NOMO-1 treated with DMSO at 0.1 percent for 48 hours (cell line): ENCODE measurements at regions not wholly inside any gene's neighbourhood (a gene's known extent, or its start where the extent isn't known, plus 50 kb on each side); places are given as distances from the start of the nearest gene placed in this dataset.
"Not testable (repeated sequence)": the region's sequence is repeated elsewhere in the genome, so short reads cannot be mapped to it uniquely, and the experiment has no call there.

Experiments used
- DNase-seq: peaks from one replicate; lab custom pipeline; 2025; ENCODE audit not compliant: unreplicated experiment; lab: John Stamatoyannopoulos, UW

DNA sequence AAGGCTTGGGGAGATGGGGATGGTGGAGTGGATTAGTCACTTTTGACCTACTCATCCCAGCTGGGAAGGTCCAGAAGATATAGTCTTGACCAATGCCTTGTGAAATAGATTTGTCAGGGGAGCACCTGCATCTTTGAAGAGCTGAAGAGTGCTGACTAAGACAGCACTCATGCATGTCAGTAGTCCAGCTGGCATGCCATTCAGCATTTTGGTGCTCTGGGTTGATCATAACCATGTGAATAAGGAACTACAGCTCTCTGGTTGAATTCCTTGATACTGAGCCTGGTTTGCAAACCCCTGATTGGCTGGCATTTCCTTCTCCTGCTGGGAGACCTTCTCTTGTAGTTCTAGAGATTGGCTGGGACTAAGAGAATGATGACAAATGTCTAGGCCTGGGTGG, 106.8 kb upstream of the ALX4 start:
- no peak for DNase-seq

DNA sequence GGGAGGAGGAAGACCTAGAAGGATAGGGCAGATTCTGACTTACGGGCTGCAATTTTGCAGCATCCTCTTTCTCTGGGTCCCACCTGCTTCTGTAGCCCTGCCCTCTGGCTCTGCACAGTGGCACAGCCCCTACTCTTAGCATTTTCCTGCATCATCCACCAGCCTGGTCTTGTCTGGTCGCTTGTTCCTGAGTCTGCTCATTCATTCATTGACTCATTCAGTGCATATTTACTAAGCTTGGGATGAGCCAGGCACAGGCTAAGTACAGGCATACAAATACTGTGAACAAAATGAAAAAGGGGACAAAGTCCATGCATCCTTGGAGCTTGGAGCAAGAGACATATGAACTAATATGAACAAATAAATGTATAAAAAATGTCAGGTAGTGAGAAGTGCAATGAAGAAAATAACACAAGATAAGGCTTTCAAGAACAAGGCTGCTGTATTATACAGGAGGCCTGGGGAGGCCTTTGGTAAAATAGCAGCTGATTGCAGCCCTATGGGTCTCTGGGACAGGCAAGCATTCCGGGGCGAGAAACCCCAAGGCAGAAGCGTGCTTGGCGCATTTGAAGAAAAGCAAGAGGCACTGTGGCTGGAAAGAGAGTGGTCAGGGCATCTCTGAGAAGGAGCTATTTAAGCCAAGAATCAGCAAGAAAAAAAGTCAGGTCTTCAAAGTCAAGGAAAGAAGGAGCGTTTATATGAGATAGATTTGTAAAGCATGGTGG, 108.0 kb upstream of the ALX4 start:
- DNase-seq: no peak

DNA sequence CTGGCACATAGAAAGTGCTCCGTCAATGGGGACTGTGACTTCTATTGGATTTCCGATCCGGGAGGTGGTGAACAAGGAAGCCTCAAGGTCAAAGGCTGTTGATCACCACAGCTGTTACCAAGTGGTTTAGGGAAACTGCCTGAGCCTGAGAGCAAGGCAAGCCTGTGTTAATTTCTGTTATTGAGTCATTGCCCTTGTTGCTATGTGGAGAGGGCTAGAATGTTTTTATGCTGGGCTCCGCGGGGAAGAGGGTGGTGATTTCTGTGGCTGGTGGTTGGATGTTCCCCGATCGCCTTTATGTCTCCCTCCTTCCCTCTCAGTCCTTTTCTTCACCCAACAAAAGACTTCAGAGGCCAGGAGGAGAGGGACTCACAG, 108.5 kb upstream of the ALX4 start:
- DNase-seq: no peak

DNA sequence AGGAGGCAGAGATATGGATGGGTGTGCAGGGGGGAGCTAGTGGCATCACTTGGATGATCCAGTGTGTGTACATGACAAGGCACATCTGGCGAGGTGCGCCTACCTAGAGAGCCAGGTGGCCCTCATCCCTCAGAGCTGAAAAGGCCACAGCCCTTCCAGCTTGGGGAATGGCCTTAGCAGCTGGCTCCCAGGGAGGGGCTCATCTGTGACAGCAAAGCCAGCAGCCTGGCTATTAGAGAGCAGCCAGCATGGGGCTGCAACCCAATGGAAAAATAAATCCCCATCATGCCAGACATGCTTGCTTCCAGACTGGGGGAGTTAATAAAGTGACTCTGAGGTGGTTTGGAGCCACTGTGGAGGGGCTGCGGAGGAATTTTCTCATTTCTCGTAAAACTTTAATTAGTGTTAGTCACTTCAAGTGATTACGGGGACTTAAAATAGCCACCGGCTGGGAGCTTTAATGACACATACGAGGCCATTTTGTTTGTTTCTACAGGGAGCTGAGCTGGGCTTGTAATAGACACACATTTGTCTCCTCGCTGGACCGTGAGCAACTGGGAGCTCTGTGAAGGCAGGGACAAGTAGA, 111.2 kb upstream of the ALX4 start:
- no peak for DNase-seq

DNA sequence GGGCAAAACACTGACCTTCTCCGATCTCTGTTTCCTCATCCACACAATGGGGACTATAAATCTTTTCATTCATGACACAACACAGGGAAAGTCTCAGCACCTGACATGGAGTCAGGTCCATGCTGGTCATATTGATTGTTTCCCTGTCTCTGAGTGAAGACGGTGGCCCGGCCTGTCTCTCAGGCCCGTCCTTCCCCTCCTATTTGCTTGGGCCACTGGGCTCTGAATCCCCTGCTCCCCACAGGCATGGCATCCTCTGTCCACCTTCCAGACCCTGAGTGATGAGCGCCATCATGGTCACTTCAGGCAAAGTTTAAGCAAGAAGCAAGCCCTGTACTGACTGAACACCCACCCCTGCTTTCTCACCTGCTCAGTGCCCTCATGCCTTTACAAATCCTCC, 113.3 kb upstream of the ALX4 start:
- no peak for DNase-seq

DNA sequence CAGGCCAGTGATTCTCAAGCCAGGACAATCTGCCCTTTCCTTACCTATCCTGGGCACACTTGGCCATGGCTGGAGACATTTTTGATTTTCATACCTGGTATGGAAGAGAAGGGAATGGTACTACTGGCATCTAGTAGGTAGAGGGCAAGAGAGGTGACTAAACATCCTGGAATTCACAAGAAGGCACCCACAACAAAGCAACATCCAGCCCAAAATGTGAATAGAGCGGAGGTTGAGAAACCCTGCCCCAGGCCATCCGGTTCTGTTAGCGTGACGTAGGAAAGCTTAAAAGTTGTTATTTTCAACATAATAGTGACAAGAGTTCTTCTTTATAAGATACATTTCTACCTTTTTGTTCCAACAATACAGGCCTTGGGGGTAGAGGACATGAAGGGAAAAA, 114.9 kb upstream of the ALX4 start:
- no peak for DNase-seq

DNA sequence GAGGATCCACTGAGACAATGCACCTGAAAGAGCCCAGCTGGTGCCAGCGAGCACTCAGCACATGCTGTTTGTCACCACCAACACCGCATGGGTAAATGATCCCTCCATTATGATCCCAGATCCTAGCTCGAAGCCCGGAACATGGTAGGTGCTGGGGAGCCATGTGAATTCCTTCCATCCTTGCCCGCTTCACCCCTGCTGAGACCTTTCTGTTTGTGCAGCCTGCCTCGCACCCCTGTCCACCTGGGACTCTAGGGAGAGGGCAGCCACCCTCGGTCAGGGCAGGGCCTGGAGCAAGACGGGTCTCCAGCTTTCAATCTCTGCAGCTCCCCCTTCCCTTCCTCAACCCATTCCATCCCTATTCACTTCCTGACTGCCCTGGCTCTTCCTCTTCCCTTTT, 116.2 kb upstream of the ALX4 start:
- DNase-seq: no peak

DNA sequence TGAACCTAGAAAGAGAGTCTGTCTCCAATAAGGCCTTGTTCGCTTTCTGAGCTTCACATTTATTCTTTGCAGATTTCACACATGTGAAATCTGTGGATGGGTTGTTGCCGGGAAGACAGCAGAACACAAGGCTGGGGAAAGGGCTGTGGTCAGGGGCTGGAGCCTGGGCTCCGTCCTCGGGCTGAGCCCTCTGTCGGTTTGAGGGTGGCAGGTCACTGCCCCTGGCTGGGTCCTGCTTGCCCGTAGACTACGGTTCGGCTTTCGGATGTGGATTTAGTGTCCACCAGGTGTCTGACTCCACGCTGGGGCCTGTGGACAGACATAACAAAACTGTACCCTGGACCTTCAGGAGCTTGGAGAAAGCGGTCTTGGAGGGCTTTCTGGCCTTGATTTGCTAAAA, 117.0 kb upstream of the ALX4 start:
- no peak for DNase-seq

DNA sequence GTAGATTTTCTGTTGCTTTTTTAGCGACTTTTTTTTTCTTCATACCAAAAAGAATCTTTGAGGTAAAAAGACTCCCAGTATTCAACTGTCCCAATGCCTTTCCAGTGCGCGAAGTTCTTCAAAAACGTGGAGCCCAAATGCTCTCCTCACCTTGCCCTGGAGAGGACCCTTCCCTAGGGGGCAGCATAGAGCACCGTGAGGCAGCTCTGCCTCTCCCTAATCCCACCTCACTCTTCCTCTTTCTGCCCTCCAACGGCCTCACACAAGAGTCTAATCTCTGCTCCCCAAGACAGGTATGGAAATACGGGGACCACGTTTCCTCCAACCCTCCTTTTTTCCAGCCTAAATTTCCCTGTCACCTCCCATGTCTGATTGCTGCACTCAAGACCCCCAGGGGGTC, 117.5 kb upstream of the ALX4 start:
- peak; percentile 2 for DNase-seq

DNA sequence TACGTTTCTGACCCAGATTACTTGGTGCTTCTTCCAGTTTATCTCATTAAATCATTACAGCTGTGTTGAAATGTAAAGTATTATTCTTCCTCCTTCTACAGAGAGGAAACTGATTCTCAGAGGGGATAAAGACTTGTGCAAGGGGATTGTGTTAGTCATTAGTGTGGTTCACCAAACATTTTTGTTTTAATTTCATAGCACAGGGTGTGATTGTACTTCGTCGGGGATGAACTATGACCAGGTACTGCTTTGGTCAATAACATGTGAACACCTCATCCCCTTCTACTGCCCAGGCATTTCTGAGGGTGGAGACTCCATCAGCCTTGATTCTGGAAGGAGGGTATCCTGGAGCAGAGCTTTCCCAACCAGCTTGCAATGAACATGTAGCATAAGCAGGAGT, 120.2 kb upstream of the ALX4 start:
- DNase-seq: no peak

DNA sequence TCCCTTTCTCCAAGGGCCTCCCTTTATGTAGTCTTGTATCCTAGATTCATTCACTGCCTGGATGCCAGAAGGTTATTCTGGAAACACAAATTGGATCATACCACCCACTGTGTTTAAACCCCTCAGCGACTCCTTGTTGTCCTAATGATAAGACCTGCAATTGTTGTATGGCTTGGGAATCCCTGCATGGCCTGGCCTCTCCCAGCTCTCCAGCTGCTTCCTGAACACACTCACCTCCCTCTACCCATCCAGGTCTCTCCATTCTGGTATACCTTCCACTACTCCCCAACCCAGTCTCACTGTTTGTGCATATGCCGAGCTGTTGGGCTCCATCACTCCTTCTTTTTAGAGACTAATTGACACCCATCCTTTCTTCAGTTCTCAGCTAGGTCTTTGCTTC, 124.3 kb upstream of the ALX4 start:
- DNase-seq: no peak

DNA sequence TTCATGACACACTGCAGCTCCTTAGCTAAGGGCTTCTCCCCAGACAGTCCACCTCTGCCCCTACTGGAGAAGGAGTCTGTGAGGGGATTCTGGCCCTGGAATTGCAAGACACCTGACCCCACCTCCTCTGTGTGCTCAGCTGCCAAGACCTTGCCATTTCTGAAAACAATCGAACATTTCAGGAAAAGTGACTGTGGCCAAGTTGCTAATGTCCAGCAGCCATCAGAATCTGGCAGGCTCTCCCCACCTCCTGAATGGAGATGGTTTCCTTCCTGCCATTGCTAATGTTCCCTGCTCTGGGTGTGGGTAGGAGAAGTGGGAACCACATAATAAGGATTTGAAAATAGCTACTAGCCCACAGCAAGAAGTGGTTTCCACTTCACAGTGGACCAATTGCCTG, 127.2 kb upstream of the ALX4 start:
- no peak for DNase-seq

DNA sequence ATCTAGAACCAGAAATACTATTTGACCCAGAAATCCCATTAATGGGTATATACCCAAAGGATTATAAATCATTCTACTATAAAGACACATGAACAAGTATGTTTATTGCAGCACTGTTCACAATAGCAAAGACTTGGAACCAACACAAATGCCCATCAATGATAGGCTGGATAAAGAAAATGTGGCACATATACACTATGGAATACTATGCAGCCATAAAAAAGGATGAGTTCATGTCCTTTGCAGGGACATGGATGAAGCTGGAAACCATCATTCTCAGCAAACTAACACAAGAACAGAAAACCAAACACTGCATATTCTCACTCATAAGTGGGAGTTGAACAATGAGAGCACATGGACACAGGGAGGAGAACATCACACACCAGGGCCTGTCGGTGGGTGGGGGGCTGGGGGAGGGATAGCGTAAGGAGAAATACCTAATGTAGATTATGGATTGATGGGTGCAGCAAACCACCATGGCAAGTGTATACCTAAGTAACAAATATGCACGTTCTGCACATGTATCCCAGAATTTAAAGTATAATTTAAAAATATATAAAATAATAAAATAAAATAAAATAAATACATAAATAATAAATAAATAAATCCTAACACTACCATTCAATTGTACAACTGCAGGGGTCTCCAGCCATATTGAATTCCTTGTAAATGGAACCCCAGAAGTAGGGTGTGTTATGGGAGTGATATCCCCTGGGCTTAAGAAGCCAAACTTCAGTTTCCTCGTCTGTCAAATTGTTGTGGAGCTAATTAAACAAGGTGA, 122.4 kb upstream of the CD82 start:
- DNase-seq: not testable (repeated sequence)

DNA sequence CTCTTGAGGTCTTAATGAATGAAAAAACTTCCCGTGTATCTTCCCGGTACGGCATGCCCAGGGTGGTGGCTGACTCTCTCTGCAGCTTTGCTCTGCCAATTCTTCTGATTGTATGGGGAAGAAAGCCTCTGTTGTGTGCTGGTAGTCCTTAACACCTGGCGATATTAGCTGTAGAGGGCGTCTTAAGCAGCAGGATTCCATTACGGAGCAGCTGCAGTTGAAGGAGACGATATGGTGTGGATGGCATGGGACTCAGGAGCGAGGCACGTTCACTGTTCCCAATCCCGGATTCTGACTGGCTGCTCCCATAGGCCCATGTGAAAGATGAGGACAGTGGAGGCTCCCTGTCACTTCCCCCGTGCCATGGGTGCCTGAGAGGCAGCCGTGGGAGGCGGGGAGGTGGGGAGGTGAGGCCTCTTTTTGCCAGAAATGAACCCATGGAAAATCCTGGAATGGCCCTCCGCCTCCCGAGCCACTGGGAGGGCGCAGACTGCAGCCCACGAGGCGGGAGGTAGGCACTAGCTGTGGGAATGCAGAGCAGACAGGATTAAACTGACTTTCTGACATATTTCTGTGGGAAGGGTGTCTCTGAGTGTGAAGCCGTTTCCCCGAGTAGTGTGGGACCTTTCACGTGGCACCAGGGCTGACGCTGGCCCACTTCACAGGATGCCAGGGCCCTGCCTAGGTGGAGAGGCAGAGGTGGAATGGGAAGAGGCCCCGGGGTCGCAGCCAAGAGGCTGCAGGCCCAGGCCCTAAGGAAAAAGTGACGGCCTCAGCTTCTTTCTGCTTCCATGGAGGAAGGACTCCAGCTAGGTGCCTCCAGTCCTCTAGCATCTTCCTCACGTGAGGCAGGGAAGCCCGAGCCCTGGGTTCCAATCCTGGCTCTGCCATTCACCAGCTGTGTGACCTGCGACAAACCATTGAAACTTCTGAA, 121.4 kb upstream of the CD82 start:
- DNase-seq: no peak

DNA sequence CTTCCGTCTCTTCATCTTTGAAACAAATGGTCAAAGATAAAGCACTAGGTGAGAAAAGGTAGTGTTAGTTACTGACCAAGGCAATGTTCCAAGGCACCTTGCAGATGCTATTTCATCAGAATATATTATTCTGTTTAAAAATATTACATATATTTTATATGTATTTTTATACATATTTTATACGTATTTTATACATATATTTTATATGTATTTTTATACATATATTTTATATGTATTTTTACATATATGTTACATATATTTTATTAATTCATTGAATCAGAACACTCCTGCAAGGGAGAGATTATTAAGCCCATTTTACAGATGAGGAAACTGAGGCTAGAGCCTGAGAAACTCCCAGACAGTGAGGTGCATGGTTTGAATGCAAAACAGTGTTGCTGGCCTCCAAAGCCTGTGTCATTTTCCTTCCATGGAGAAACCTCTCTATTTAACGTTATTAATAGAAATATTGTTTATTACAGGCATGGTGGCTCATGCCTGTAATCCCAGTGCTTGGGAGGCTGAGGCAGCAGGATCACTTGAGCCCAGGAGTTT, 120.6 kb upstream of the CD82 start:
- DNase-seq: no peak

DNA sequence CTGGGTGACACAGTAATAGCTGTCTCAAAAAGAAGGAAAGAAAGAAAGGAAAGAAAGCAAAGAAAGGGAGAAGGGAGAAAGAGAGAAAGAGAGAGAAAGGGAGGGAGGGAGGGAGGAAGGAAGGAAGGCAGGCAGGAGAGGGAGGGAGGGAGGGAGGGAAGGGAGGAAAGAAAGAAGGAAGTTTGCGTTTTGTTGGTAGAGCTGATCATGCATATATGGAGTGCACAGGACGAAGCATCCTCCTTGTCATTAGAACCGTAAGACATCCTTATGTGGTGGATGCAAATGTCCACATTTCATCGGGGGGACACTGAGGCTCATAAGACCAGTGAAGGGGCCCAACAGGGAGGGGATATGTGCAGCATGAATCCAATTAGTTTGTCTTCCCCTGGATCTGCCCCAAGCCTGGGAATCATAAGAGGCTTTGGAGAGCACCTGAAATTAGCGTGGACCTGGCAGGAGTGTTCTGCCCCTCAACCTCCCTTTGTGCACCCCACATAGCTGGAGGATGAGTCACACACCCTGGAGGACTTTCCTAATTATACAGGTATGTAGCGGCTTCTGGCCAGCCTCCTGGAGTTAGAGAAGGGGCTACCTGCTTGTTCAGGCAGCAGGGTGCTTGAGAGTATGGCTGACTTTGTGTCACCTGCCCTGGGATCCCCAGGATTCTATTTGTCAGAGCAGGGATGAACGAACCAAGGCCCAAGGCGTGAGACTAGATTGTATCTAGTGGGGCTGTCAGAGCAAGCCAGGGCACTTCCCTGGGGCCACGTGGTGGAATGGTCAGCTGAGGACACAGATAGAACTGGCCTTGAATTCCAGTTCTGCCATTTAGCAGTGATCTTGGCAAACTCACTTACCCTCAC, 119.7 kb upstream of the CD82 start:
- no peak for DNase-seq

DNA sequence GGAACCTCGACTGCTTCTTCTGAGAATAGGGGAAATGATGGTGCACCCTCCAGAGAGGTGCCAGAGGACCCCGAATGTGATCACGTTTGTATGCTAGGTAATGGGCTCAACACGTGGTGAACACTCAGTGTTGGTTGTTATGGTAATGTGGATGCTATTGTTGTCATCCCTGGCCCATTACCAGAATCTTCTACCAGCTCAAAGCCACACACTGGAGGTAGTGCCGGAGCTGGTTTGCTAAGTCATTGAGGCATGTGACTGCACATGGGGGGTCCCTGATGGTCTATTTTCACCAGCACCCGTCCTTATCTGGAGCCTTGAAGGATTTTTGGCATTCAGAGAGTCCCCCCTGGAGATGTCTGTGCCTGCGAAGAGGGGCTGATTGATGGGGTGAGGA, 119.1 kb upstream of the CD82 start:
- DNase-seq: no peak

DNA sequence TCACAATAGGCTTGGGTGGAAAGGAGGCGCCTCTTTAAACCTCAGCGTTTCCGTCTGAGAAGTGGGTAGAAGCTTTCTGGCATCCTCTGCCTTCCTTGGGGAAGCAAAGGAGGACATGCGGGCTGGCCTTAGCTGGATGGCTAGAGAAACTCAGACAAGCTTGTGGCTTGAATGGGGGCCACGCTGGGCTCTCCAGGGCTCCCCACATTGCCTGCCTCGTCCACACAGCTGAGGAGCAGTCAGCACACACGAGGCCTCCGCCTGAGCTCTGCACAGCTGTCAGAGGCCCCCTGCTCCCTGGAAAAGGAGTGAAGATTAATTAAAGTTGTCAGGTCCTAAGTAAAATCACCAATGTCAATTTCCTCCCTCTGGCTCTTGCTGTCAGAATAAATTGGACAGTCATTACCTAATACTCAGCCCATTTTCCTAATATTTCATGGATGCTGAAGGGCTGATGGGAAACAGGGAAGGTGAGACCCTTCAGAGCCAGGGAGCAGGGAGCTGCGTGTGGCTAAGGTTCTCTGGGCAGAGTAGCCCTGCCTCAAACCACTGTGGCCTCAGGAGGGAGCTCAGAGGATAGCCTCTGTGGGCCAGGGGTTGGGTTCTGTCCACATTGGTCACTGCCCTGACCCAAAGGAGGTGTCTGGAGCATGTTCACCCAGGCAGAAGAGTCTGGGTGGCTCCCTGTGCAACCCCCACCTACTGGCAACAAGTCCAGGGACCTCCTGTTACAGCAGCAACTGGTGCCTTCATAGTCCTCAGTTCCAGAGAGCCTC, 118.3 kb upstream of the CD82 start:
- DNase-seq: no peak

DNA sequence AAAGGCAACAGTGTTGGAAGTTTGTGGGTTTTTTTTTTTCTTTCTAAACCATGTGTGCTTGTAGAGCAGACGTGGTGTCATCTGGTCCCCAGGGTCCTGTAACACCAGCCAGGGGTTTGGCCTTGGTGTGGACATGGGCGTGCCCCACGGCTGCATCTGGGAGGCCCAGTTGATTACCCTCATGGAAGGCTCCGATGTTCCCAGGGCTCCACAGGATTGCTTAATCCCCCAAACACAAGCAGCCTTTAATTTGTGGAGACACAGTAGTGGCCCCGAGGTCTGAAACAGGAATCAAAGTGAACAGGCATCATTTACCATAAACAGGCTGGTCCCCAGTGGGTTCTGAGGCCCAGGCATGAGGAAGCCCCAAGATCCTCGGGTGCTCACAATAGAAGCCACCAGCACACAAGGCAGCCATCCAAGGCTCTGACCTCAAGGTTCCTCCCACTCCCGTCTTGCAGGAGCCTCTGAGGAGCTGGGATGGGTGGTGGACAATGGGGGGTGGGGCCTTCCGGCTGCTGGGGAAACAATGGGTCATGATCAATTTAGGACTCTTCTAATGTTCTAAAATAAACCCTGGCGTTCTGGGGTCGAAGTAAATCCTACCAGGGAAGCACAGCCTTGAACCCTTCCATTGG, 115.0 kb upstream of the CD82 start:
- no peak for DNase-seq
